Trophoblast cell (in vitro differentiated cells and primary cell): ENCODE measurements at regions not wholly inside any gene's neighbourhood (a gene's known extent, or its start where the extent isn't known, plus 50 kb on each side); places are given as distances from the start of the nearest gene placed in this dataset.

Experiments used
- DNase-seq, 2 donors: peaks; one replicate each; pipeline ENCODE4 v3.0.0-alpha.2; 2016
- H2AFZ ChIP-seq: 2 replicates; pipeline ENCODE4 v1.6.1; 2013; ENCODE audit warnings: low read length, moderate library complexity, mild to moderate bottlenecking; ENCODE audit not compliant: insufficient read depth, poor library complexity
- H2AK5ac ChIP-seq: 2 replicates; pipeline ENCODE4 v1.6.1; 2013; ENCODE audit warnings: mild to moderate bottlenecking, low read length
- H2BK120ac ChIP-seq: 2 replicates; pipeline ENCODE4 v1.6.1; 2013; ENCODE audit warnings: low read length, mild to moderate bottlenecking, moderate library complexity; ENCODE audit not compliant: insufficient read depth, poor library complexity
- H2BK12ac ChIP-seq: 2 replicates; pipeline ENCODE4 v1.6.1; 2013; ENCODE audit warnings: mild to moderate bottlenecking, low read length, moderate library complexity
- H2BK5ac ChIP-seq: 2 replicates; pipeline ENCODE4 v1.6.1; 2013; ENCODE audit warnings: low read length, low read depth, moderate library complexity, mild to moderate bottlenecking; ENCODE audit not compliant: poor library complexity
- H3K14ac ChIP-seq: 2 replicates; pipeline ENCODE4 v1.6.1; 2013; ENCODE audit warnings: mild to moderate bottlenecking, low read length
- H3K18ac ChIP-seq: 2 replicates; pipeline ENCODE4 v1.6.1; 2013; ENCODE audit warnings: mild to moderate bottlenecking, low read length
- H3K23ac ChIP-seq: 2 replicates; pipeline ENCODE4 v1.6.1; 2013; ENCODE audit warnings: low read length
- H3K27ac ChIP-seq: 2 replicates; pipeline ENCODE4 v1.5.1; 2013; ENCODE audit warnings: low read depth, mild to moderate bottlenecking, inconsistent platforms, low read length, moderate library complexity
- H3K27me3 ChIP-seq: 2 replicates; pipeline ENCODE4 v1.6.1; 2013; ENCODE audit warnings: inconsistent platforms, mild to moderate bottlenecking, low read length, moderate library complexity; ENCODE audit not compliant: insufficient read depth
- H3K36me3 ChIP-seq, 2 experiments: 1 replicate in 1 of 2; 2 replicates in 1 of 2; pipeline ENCODE4 v1.6.1; 2013; ENCODE audit warnings: low read length in 2 of 2, mild to moderate bottlenecking in 2 of 2, moderate library complexity in 1 of 2; ENCODE audit not compliant: insufficient read depth in 2 of 2, control insufficient read depth in 1 of 2
- H3K4ac ChIP-seq: 2 replicates; pipeline ENCODE4 v1.6.1; 2013; ENCODE audit warnings: low read depth, mild to moderate bottlenecking, low read length, moderate library complexity
- H3K4me1 ChIP-seq, 2 experiments: 1 replicate in 1 of 2; 2 replicates in 1 of 2; pipeline ENCODE4 v1.6.1; 2013; ENCODE audit warnings: low read length in 2 of 2, mild to moderate bottlenecking in 2 of 2, moderate library complexity in 1 of 2; ENCODE audit not compliant: insufficient read depth in 2 of 2, control insufficient read depth in 1 of 2
- H3K4me2 ChIP-seq: 2 replicates; pipeline ENCODE4 v1.6.1; 2013; ENCODE audit warnings: inconsistent platforms, mild to moderate bottlenecking, low read length, moderate library complexity
- H3K4me3 ChIP-seq: 2 replicates; pipeline ENCODE4 v1.5.1; 2013; ENCODE audit warnings: mild to moderate bottlenecking, low read depth, low read length, inconsistent platforms
- H3K79me1 ChIP-seq: one replicate; pipeline ENCODE4 v1.6.1; 2013; ENCODE audit warnings: low read length
- H3K79me2 ChIP-seq: 2 replicates; pipeline ENCODE4 v1.6.1; 2013; ENCODE audit warnings: low read length, mild to moderate bottlenecking; ENCODE audit not compliant: control insufficient read depth, insufficient read depth, poor library complexity
- H3K9ac ChIP-seq: 2 replicates; pipeline ENCODE4 v1.6.1; 2013; ENCODE audit warnings: mild to moderate bottlenecking, low read length
- H3K9me3 ChIP-seq: 2 replicates; pipeline ENCODE4 v1.6.1; 2013; ENCODE audit warnings: low read depth, mild to moderate bottlenecking, control low read depth, inconsistent platforms, low read length; ENCODE audit not compliant: insufficient read depth
- H4K12ac ChIP-seq: 2 replicates; pipeline ENCODE4 v1.6.1; 2013; ENCODE audit warnings: low read depth, mild to moderate bottlenecking, low read length, moderate library complexity
- H4K8ac ChIP-seq: 2 replicates; pipeline ENCODE4 v1.6.1; 2013; ENCODE audit warnings: low read depth, mild to moderate bottlenecking, low read length, moderate library complexity
- H4K91ac ChIP-seq: one replicate; pipeline ENCODE4 v1.6.1; 2013; ENCODE audit warnings: low read depth, mild to moderate bottlenecking, low read length, moderate library complexity
- WGBS: extraction: QIAGEN DNeasy Blood & Tissue Kit; methylation state at CpG from one replicate; pipeline ENCODE4 v1.1.7; 2013; ENCODE audit warnings: missing lambda C conversion rate; ENCODE audit not compliant: insufficient read length, insufficient coverage; ENCODE audit errors: extremely low coverage; 5-methylcytosine and 5-hydroxymethylcytosine counted together

- Histone ChIP-seq H2BK12ac (no peak overlapping the region), H3K79me1 (no peaks in the 10 kb centered on the region), H3K4ac (no peak overlapping the region), H2BK5ac (no peak overlapping the region), H3K18ac (no peak overlapping the region), H3K27ac (no peak overlapping the region), H4K8ac (no peak overlapping the region), H4K12ac (no peak overlapping the region), H3K9me3 (no peaks in the 10 kb centered on the region), H4K91ac (no peak overlapping the region), H3K14ac (no peak overlapping the region), H2BK120ac (no peak overlapping the region), H3K79me2 (no peaks in the 10 kb centered on the region), H3K23ac (no peak overlapping the region), H3K4me3 (no peak overlapping the region), H2AK5ac (no peak overlapping the region), H2AFZ (no peak overlapping the region), H3K4me2 (no peak overlapping the region), H3K27me3 (no peaks in the 10 kb centered on the region), H3K9ac (no peak overlapping the region), H3K36me3 (no peaks in the 10 kb centered on the region), H3K4me1 (no peaks in the 10 kb centered on the region)
- WGBS = no CpG with 5 or more reads among the region's 3 CpGs
- peak in 1 of 2 donors; percentile 45 for DNase-seq
Observed at GRCh38 chr2:153132418-153132817, 346.1 kb downstream of the RPRM start.

GRCh38 chr2:153115141-153115540 lies 363.4 kb downstream of the RPRM start:
- H3K4me2 ChIP-seq = no peak overlapping the region
- H3K14ac ChIP-seq = no peak overlapping the region
- no peak overlapping the region for H4K12ac ChIP-seq
- no CpG with 5 or more reads among the region's 1 CpG for WGBS
- no peak for DNase-seq
- no peak overlapping the region for H2AFZ ChIP-seq
- no peaks in the 10 kb centered on the region for H3K79me1 ChIP-seq
- H3K9ac ChIP-seq = no peak overlapping the region
- no peak overlapping the region for H2BK120ac ChIP-seq
- H3K27ac ChIP-seq = no peak overlapping the region
- no peaks in the 10 kb centered on the region for H3K4me1 ChIP-seq
- H2AK5ac ChIP-seq = no peak overlapping the region
- H2BK5ac ChIP-seq = no peak overlapping the region
- no peak overlapping the region for H2BK12ac ChIP-seq
- H3K4me3 ChIP-seq = no peak overlapping the region
- no peaks in the 10 kb centered on the region for H3K36me3 ChIP-seq
- H4K91ac ChIP-seq = no peak overlapping the region
- H3K4ac ChIP-seq = no peak overlapping the region
- H3K9me3 ChIP-seq = no peaks in the 10 kb centered on the region
- H3K27me3 ChIP-seq = no peaks in the 10 kb centered on the region
- H3K79me2 ChIP-seq = no peaks in the 10 kb centered on the region
- no peak overlapping the region for H3K23ac ChIP-seq
- H4K8ac ChIP-seq = no peak overlapping the region
- H3K18ac ChIP-seq = no peak overlapping the region

- Histone ChIP-seq H2BK5ac (no peak overlapping the region), H3K4me1 (no peaks in the 10 kb centered on the region), H4K12ac (no peak overlapping the region), H2BK120ac (no peak overlapping the region), H3K9ac (no peak overlapping the region), H3K18ac (no peak overlapping the region), H4K8ac (no peak overlapping the region), H3K79me1 (no peaks in the 10 kb centered on the region), H2AK5ac (no peak overlapping the region), H3K4me3 (no peak overlapping the region), H3K27me3 (no peaks in the 10 kb centered on the region), H2AFZ (no peak overlapping the region), H3K4ac (no peak overlapping the region), H3K36me3 (no peaks in the 10 kb centered on the region), H4K91ac (no peak overlapping the region), H2BK12ac (no peak overlapping the region), H3K27ac (no peak overlapping the region), H3K9me3 (no peaks in the 10 kb centered on the region), H3K14ac (no peak overlapping the region), H3K79me2 (no peaks in the 10 kb centered on the region), H3K23ac (no peak overlapping the region), H3K4me2 (no peak overlapping the region)
- no CpG with 5 or more reads among the region's 4 CpGs for WGBS
- DNase-seq = no peak
Observed at GRCh38 chr2:153110486-153110885, 368.1 kb downstream of the RPRM start.

- no peak overlapping the region for H3K14ac ChIP-seq
- H2BK12ac ChIP-seq = no peak overlapping the region
- no peak overlapping the region for H3K23ac ChIP-seq
- no peak overlapping the region for H3K18ac ChIP-seq
- H3K4me2 ChIP-seq = no peak overlapping the region
- no CpG with 5 or more reads among the region's 3 CpGs for WGBS
- no peaks in the 10 kb centered on the region for H3K9me3 ChIP-seq
- no peak overlapping the region for H4K8ac ChIP-seq
- H3K27me3 ChIP-seq = no peaks in the 10 kb centered on the region
- H4K12ac ChIP-seq = no peak overlapping the region
- no peaks in the 10 kb centered on the region for H3K79me1 ChIP-seq
- no peak overlapping the region for H3K27ac ChIP-seq
- H2AFZ ChIP-seq = no peak overlapping the region
- no peak overlapping the region for H2AK5ac ChIP-seq
- H2BK5ac ChIP-seq = no peak overlapping the region
- no peaks in the 10 kb centered on the region for H3K4me1 ChIP-seq
- H3K36me3 ChIP-seq = no peaks in the 10 kb centered on the region
- no peak overlapping the region for H3K9ac ChIP-seq
- DNase-seq = no peak
- no peak overlapping the region for H2BK120ac ChIP-seq
- no peak overlapping the region for H3K4ac ChIP-seq
- H4K91ac ChIP-seq = no peak overlapping the region
- H3K4me3 ChIP-seq = no peak overlapping the region
- H3K79me2 ChIP-seq = no peaks in the 10 kb centered on the region
Observed at GRCh38 chr2:153109793-153110192, 368.8 kb downstream of the RPRM start.
